Esophagus muscularis mucosa (tissue), 3 donors: ENCODE measurements at regions not wholly inside any gene's neighbourhood (a gene's known extent, or its start where the extent isn't known, plus 50 kb on each side); places are given as distances from the start of the nearest gene placed in this dataset.

Experiments
- CTCF ChIP-seq, 3 experiments: fragments of 200-600 bp in 2 of 3; fragments of 450-650 bp in 1 of 3; sonication (generic) in 2 of 3; IDR thresholded peaks; one replicate each; pipeline ENCODE4 v1.5.1; 2017 to 2019; ENCODE audit warnings: antibody characterized with exemption in 3 of 3, mild to moderate bottlenecking in 2 of 3, moderate library complexity in 1 of 3
- POLR2AphosphoS5 ChIP-seq, 2 donors: sonication (generic); formaldehyde crosslinking; IDR thresholded peaks; one replicate each; pipeline ENCODE4 v1.6.1; 2017; ENCODE audit warnings: antibody characterized with exemption in 2 of 2

- TF ChIP-seq CTCF (IDR thresholded peaks at IDR 0.05) (no peak), POLR2AphosphoS5 (IDR thresholded peaks at IDR 0.05) (no peak)
Observed at GRCh38 chr4:158053801-158054200, 119.0 kb downstream of the GASK1B start.
